RWPE1 (cell line): ENCODE measurements at regions not wholly inside any gene's neighbourhood (a gene's known extent, or its start where the extent isn't known, plus 50 kb on each side); places are given as distances from the start of the nearest gene placed in this dataset.

Experiments
- CTCF ChIA-PET: fragments of 350-600 bp; sonication (Branson Sonifier 250); formaldehyde crosslinking; extraction: SDS; loops from one replicate; lab custom pipeline; 2021; lab: Yijun Ruan, JAX
- POLR2A ChIA-PET: fragments of 400-600 bp; formaldehyde crosslinking; extraction: SDS; loops from one replicate; lab custom pipeline; 2020; ENCODE audit warnings: antibody characterized with exemption; ENCODE audit not compliant: low non-redundant PET; lab: Yijun Ruan, JAX
- DNase-seq: peaks from one replicate; pipeline ENCODE4 v3.0.0; 2012; ENCODE audit warnings: low spot score
- H3K27ac ChIP-seq: fragments of 450-650 bp; 2 replicates; pipeline ENCODE4 v1.5.1; 2017
- TF ChIP-seq, protein P1 (sequence below): fragments of 450-650 bp; conservative IDR thresholded peaks from 2 replicates; pipeline ENCODE4 v1.5.1; 2017; ENCODE audit warnings: low read depth, mild to moderate bottlenecking

- ChIA-PET CTCF (interaction anchor here (0.6 to 0.7 kb wide), 3 partner anchors 80 to 1321 kb away, joined by 3 read pairs; no protein-coding TSS in a partner anchor), POLR2A (no interaction called here)
- no peak overlapping the region for H3K27ac ChIP-seq
- TF ChIP-seq, protein P1, sequence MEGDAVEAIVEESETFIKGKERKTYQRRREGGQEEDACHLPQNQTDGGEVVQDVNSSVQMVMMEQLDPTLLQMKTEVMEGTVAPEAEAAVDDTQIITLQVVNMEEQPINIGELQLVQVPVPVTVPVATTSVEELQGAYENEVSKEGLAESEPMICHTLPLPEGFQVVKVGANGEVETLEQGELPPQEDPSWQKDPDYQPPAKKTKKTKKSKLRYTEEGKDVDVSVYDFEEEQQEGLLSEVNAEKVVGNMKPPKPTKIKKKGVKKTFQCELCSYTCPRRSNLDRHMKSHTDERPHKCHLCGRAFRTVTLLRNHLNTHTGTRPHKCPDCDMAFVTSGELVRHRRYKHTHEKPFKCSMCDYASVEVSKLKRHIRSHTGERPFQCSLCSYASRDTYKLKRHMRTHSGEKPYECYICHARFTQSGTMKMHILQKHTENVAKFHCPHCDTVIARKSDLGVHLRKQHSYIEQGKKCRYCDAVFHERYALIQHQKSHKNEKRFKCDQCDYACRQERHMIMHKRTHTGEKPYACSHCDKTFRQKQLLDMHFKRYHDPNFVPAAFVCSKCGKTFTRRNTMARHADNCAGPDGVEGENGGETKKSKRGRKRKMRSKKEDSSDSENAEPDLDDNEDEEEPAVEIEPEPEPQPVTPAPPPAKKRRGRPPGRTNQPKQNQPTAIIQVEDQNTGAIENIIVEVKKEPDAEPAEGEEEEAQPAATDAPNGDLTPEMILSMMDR, result no peak
- no peak for DNase-seq
Observed at GRCh38 chr5:154570572-154571324, 92.7 kb upstream of the HAND1 start.

GRCh38 chr5:154568589-154568988 lies 90.6 kb upstream of the HAND1 start:
- ChIA-PET POLR2A (no interaction called here), CTCF (no interaction called here)
- TF ChIP-seq, protein P1, result no peak
- no peak for DNase-seq
- no peak overlapping the region for H3K27ac ChIP-seq

DNA sequence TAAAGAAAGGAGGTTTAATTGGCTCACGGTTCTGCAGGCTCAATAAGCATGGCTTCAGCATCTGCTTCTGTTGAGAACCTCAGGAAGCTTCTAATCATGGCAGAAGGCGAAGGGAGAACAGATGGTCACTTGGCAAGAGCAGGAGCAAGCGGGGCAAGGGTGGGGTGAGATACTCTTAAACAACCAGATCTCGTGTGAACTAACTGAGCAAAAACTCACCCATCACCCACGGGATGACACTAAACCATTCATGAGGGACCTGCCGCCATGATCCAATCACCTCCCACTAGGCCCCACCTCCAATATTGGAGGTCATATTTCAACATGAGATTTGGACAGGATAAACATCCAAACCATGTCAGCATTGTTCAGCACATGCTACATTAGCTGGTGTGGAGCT lies 89.1 kb upstream of the HAND1 start:
- POLR2A ChIA-PET, result no interaction called here
- TF ChIP-seq, protein P1, result no peak
- no peak for DNase-seq
- CTCF ChIA-PET, result no interaction called here
- no peak overlapping the region for H3K27ac ChIP-seq

DNA sequence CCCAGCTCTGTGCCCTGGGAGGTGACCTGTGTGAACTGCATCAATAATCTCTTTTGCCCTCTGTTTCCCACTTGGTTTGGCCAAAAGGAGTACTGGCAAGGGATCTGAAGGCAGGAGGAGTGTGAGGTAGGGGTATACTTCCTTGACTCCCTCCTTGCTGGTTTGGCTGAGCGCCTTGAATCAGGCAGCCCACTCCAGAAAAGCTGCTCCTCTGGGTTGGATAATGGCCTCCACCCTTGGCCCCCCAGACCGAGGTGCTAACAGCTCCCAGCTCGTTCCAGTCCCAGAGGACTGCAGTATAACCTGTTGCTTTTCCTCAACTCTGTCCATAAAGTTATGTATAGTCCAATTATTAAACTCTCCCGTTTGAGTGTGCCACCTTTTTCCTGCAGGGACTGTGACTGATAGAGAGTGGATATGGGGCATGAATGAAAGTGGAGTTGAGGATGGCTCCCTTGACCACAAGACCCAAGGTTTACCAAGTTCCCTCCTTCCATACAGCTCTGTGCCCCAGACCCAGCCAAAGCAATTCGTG lies 88.2 kb upstream of the HAND1 start:
- no peak for DNase-seq
- H3K27ac ChIP-seq, result no peak overlapping the region
- ChIA-PET CTCF (interaction anchor here (1.6 kb wide), 1 partner anchor 9 kb away, joined by 4 read pairs; no protein-coding TSS in a partner anchor), POLR2A (no interaction called here)
- TF ChIP-seq, protein P1, result no peak

GRCh38 chr5:154565123-154565522 lies 87.1 kb upstream of the HAND1 start:
- TF ChIP-seq, protein P1, result no peak
- CTCF ChIA-PET, result interaction anchor here (0.7 to 1.6 kb wide), 2 partner anchors 11 to 375 kb away, joined by 4 to 5 read pairs; no protein-coding TSS in a partner anchor
- DNase-seq, result no peak
- no peak overlapping the region for H3K27ac ChIP-seq
- POLR2A ChIA-PET, result no interaction called here

GRCh38 chr5:154562244-154562880 lies 84.3 kb upstream of the HAND1 start:
- no peak for DNase-seq
- ChIA-PET CTCF (interaction anchor here (0.6 kb wide), 1 partner anchor 1832 kb away, joined by 3 read pairs; no protein-coding TSS in a partner anchor), POLR2A (no interaction called here)
- TF ChIP-seq, protein P1, result no peak
- no peak overlapping the region for H3K27ac ChIP-seq
